Epithelial cell of proximal tubule (primary cell): ENCODE measurements at regions not wholly inside any gene's neighbourhood (a gene's known extent, or its start where the extent isn't known, plus 50 kb on each side); places are given as distances from the start of the nearest gene placed in this dataset.

ENCODE experiments used
- DNase-seq: peaks from one replicate; pipeline ENCODE4 v3.0.0-alpha.2; 2011; ENCODE audit warnings: low read depth
- H3K4me3 ChIP-seq: 2 replicates; pipeline ENCODE4 v1.5.1; 2011; ENCODE audit warnings: low read depth, mild to moderate bottlenecking, low read length
- TF ChIP-seq, protein P1 (sequence below): conservative IDR thresholded peaks from 2 replicates; pipeline ENCODE4 v1.5.1; 2012; ENCODE audit warnings: low read depth, mild to moderate bottlenecking, low read length

DNA sequence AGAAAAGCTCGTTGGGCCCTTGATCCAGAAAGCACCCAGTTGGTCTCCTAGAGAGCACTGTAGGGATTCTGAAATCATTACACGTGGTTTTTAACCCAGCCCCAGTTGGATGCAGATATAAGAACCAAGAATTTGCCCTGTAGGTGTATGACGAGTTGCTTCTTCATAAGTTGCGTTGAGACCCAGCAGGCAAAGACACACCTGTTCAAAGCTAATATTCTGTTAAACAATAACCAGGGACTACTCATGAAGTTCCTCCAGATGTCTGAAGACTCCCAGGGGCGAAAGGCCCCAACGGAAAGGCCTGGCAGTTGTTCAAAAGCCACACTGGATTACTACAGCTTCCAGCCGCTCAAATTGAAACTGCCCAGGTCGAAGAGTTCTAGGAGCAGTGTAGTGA, 88.6 kb upstream of the HNRNPU start:
- TF ChIP-seq, protein P1, sequence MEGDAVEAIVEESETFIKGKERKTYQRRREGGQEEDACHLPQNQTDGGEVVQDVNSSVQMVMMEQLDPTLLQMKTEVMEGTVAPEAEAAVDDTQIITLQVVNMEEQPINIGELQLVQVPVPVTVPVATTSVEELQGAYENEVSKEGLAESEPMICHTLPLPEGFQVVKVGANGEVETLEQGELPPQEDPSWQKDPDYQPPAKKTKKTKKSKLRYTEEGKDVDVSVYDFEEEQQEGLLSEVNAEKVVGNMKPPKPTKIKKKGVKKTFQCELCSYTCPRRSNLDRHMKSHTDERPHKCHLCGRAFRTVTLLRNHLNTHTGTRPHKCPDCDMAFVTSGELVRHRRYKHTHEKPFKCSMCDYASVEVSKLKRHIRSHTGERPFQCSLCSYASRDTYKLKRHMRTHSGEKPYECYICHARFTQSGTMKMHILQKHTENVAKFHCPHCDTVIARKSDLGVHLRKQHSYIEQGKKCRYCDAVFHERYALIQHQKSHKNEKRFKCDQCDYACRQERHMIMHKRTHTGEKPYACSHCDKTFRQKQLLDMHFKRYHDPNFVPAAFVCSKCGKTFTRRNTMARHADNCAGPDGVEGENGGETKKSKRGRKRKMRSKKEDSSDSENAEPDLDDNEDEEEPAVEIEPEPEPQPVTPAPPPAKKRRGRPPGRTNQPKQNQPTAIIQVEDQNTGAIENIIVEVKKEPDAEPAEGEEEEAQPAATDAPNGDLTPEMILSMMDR: no peak
- H3K4me3 ChIP-seq: no peak overlapping the region
- no peak for DNase-seq

DNA sequence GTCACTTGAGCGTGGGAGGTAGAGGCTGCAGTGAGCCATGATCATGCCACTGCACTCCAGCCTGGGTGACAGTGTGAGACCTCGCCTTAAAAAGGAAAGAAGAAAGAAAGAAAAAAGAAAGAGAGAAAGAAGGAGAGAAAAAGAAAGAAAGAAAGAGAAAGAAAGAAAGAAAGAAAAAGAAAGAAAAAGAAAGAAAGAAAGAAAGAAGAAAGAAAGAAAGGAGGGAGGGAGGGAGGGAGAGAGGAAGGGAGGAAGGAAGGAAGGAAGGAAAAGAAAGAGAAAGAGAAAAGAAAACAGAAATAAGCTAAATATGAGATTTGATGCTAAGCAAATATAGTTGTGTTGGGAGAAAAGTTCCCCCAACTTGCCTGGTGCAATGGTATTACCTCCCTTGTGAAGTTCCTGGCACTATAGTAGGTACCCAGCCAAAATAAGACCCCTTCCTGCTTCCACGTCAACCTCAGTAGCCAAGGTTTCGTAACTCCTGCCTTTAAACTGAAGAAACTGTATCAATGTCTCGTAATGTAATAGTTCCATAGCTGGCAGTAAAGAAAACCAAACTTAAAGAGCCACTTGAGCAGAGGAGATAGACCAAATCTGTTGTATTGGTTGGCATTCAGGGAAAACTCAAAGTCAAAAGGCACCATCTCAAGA, 88.1 kb upstream of the HNRNPU start:
- H3K4me3 ChIP-seq: no peak overlapping the region
- TF ChIP-seq, protein P1: no peak
- DNase-seq: no peak

DNA sequence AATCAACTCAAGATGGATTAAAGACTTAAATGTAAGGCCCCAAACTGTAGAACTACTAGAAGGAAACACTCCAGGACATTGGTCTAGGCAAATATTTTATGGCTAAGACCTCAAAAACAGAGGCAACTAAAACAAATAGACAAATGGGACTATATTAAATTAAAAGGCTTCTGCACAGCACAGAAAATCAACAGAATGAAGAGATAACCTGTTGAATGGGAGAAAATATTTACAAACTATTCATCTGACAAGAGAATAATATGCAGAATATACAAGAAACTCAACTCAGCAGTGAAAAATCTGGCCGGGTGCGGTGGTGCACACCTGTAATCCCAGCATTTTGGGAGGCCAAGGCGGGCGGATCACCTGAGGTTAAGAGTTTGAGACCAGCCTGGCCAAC, 84.1 kb upstream of the HNRNPU start:
- no peak for DNase-seq
- TF ChIP-seq, protein P1: no peak

DNA sequence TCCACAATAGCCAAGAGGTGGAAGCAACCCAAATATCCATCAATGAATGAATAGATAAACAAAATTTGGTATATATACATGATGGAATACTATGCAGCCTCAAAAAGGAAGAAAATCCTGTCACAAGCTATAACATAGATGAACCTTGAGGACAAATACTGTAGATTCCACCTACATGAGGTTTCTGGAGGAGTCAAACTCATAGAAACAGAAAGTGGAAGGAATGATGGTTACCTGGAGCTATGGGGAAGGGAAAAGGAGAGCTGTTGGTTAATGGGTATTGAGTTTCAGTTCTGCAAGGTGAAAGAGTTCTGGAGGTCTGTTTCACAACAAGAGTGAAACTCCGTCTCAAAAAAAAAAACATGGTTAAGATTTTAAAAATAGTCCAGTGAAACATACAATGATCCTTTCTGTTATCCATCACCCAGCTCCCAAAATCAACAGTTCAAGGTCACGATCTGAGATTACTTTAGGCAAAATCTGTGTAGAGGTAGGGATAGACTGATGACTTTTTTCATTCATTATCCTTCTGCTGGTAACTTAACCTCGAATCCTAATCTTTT, 80.8 kb upstream of the HNRNPU start:
- TF ChIP-seq, protein P1: no peak
- no peak for DNase-seq
- no peak overlapping the region for H3K4me3 ChIP-seq

More for the DNA sequence above, 84.1 kb upstream of the HNRNPU start:
- H3K4me3 ChIP-seq: no peak overlapping the region

DNA sequence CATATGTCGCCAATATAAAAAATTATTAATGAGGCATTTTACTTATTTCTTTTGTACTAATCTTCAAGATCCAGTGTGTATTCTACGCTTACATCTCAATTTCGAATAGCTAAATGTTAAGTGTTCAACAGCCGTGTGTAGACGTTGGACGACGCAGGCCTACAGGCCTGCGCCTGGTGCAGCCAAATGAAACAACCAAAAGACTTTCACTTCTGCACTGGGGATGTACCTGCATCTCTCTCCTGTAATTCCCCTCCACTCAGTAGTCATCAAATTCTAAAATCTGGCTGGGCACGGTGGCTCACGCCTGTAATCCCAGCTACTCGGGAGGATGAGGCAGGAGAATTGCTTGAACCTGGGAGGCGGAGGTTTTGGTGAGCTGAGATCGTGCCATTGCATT, 76.8 kb upstream of the HNRNPU start:
- H3K4me3 ChIP-seq: no peak overlapping the region
- TF ChIP-seq, protein P1: no peak
- no peak for DNase-seq

DNA sequence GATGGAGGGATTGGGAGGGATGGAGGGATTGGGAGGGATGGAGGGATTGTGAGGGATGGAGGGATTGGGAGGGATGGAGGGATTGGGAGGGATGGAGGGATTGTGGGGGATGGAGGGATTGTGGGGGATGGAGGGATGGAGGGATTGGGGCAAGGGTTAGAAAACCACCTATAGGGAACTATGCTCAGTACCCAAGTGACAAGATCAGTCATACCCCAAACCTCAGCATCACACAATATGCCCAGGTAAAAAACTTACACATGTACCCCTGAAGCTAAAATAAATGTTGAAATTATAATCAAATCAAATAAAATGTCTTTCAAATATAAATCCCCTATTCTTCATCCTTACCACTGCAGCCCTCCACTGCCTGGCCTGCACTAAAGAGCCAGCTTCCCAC, 72.8 kb upstream of the HNRNPU start:
- TF ChIP-seq, protein P1: no peak
- H3K4me3 ChIP-seq: no peak overlapping the region
- no peak for DNase-seq
